B cell (primary cell): ENCODE measurements at regions not wholly inside any gene's neighbourhood (a gene's known extent, or its start where the extent isn't known, plus 50 kb on each side); places are given as distances from the start of the nearest gene placed in this dataset.
"Not testable (repeated sequence)": the region's sequence is repeated elsewhere in the genome, so short reads cannot be mapped to it uniquely, and the experiment has no call there.

Experiments
- ATAC-seq: fragments of 200-7000 bp; cut with Tn5 transposase; one replicate; pipeline ENCODE4 v1.10.0; 2021; ENCODE audit warnings: low read depth, mild to moderate bottlenecking, moderate number of reproducible peaks, moderate library complexity
- CTCF ChIA-PET: fragments of 350-600 bp; sonication (Branson Sonifier 250); formaldehyde crosslinking; loops from one replicate; lab custom pipeline; 2021; ENCODE audit warnings: antibody characterized with exemption, inconsistent platforms; lab: Charles Lee
- POLR2A ChIA-PET: fragments of 350-600 bp; sonication (Branson Sonifier 250); formaldehyde crosslinking; loops from one replicate; lab custom pipeline; 2021; ENCODE audit warnings: antibody characterized with exemption; lab: Charles Lee
- DNase-seq: peaks from one replicate; pipeline ENCODE4 v3.0.0; 2013
- H2AFZ ChIP-seq: 2 replicates; pipeline ENCODE4 v1.6.1; 2012; ENCODE audit warnings: mild to moderate bottlenecking, low read depth, low read length; ENCODE audit not compliant: insufficient read depth, poor library complexity, severe bottlenecking
- H3K27ac ChIP-seq, 2 donors: 1 replicate in 1 of 2; 2 replicates in 1 of 2; pipeline ENCODE4 v1.5.1; 2012 to 2013; ENCODE audit warnings: low read length in 2 of 2, mild to moderate bottlenecking in 2 of 2, moderate library complexity in 1 of 2
- H3K27me3 ChIP-seq, 4 experiments: fragments of 200-600 bp in 1 of 4; sonication (generic) in 1 of 4; replicated peaks in 1 of 4; 1 replicate in 2 of 4; 2 replicates in 2 of 4; pipeline versions ENCODE4 v1.6.1 to v1.7.0; 2013 to 2016; ENCODE audit warnings: low read length in 3 of 4, mild to moderate bottlenecking in 2 of 4, mixed read lengths in 1 of 4, moderate library complexity in 1 of 4; ENCODE audit not compliant: insufficient read depth in 4 of 4, control insufficient read depth in 3 of 4; ENCODE audit errors: control extremely low read depth in 1 of 4
- H3K36me3 ChIP-seq, 2 experiments: replicated peaks in 1 of 2; 1 replicate in 1 of 2; 2 replicates in 1 of 2; pipeline versions ENCODE4 v1.6.1 to v1.7.1; 2013; ENCODE audit warnings: low read length in 1 of 2; ENCODE audit not compliant: insufficient read depth in 2 of 2, control insufficient read depth in 1 of 2; ENCODE audit errors: control extremely low read depth in 1 of 2, extremely low read depth in 1 of 2
- H3K4me1 ChIP-seq, 2 donors: fragments of 200-600 bp in 1 of 2; sonication (generic) in 1 of 2; 1 replicate in 1 of 2; 2 replicates in 1 of 2; pipeline versions ENCODE4 v1.5.1 to v1.6.1; 2013 to 2017; ENCODE audit warnings: low read length in 2 of 2; ENCODE audit not compliant: control insufficient read depth in 2 of 2, insufficient read depth in 2 of 2
- H3K4me2 ChIP-seq: replicated peaks from 2 replicates; pipeline ENCODE3; 2012; ENCODE audit warnings: mild to moderate bottlenecking, low read depth, low read length; ENCODE audit not compliant: poor library complexity, severe bottlenecking
- H3K4me3 ChIP-seq, 5 experiments: fragments of 200-600 bp in 1 of 5; sonication (generic) in 1 of 5; 1 replicate in 3 of 5; 2 replicates in 2 of 5; pipeline versions ENCODE4 v1.5.1 to v1.7.0; 2011 to 2016; ENCODE audit warnings: low read length in 4 of 5, mild to moderate bottlenecking in 4 of 5, low read depth in 2 of 5, control low read depth in 1 of 5, moderate library complexity in 1 of 5; ENCODE audit not compliant: insufficient read depth in 1 of 5; ENCODE audit errors: control extremely low read depth in 1 of 5, extremely low read depth in 1 of 5
- H3K79me2 ChIP-seq: fragments of 200-600 bp; sonication (generic); one replicate; pipeline ENCODE4 v1.6.0; 2016; ENCODE audit warnings: low read length; ENCODE audit not compliant: control insufficient read depth, insufficient read depth
- H3K9ac ChIP-seq: fragments of 200-600 bp; sonication (generic); 2 replicates; pipeline ENCODE4 v1.6.1; 2017; ENCODE audit warnings: mild to moderate bottlenecking, low read length, moderate library complexity
- H3K9me3 ChIP-seq, 3 donors: one replicate each; pipeline versions ENCODE4 v1.6.1 to v1.7.1; 2013; ENCODE audit warnings: low read length in 2 of 3; ENCODE audit not compliant: control insufficient read depth in 2 of 3, insufficient read depth in 1 of 3; ENCODE audit errors: control extremely low read depth in 1 of 3
- H4K20me1 ChIP-seq: 2 replicates; pipeline ENCODE4 v1.6.0; 2012; ENCODE audit warnings: mild to moderate bottlenecking, low read length; ENCODE audit not compliant: insufficient read depth, control insufficient read depth, poor library complexity, severe bottlenecking
- H3K27ac Mint-ChIP-seq: one replicate; pipeline ENCODE4 v1.8.0; 2021; ENCODE audit warnings: mixed read lengths
- H3K27me3 Mint-ChIP-seq: one replicate; pipeline ENCODE4 v1.8.0; 2021; ENCODE audit warnings: mixed read lengths
- H3K4me1 Mint-ChIP-seq: one replicate; pipeline ENCODE4 v1.8.0; 2021; ENCODE audit warnings: mixed read lengths
- H3K4me3 Mint-ChIP-seq: one replicate; pipeline ENCODE4 v1.8.0; 2021; ENCODE audit warnings: mixed read lengths
- H3K9me3 Mint-ChIP-seq: one replicate; pipeline ENCODE4 v1.8.0; 2022; ENCODE audit warnings: mixed read lengths; ENCODE audit not compliant: insufficient read depth
- EZH2 ChIP-seq: IDR thresholded peaks from 2 replicates; pipeline ENCODE4 v1.6.1; 2012; ENCODE audit warnings: borderline replicate concordance, low read depth, mild to moderate bottlenecking, moderate library complexity, low read length; ENCODE audit not compliant: insufficient read depth, poor library complexity, severe bottlenecking
- WGBS: methylation state at CpG from one replicate; pipeline ENCODE4 v1.1.5; 2013; ENCODE audit warnings: missing lambda C conversion rate; ENCODE audit not compliant: insufficient coverage; 5-methylcytosine and 5-hydroxymethylcytosine counted together
- intact Hi-C: fragments of 100-400 bp; cut with micrococcal nuclease; formaldehyde crosslinking; loops from one replicate; pipeline ENCODE4 v1.10.0; 2022
- TF ChIP-seq, protein P1 (sequence below): fragments of 200-600 bp; IDR thresholded peaks from one replicate; pipeline ENCODE4 v1.8.0; 2022; ENCODE audit warnings: antibody characterized with exemption, mild to moderate bottlenecking

GRCh38 chr4:94152466-94152865 lies 55.2 kb upstream of the SMARCAD1 start:
- H3K4me3 Mint-ChIP-seq = no peak overlapping the region
- no peaks in the 10 kb centered on the region for H3K79me2 ChIP-seq
- intact Hi-C loops = no loop called here
- POLR2A ChIA-PET = no interaction called here
- no peaks in the 10 kb centered on the region for H3K4me1 Mint-ChIP-seq
- no peak overlapping the region for H2AFZ ChIP-seq
- DNase-seq = no peak
- no peaks in the 10 kb centered on the region for H3K4me1 ChIP-seq
- H3K9me3 ChIP-seq = peaks cover 0 to 10% (median 0%) of the 10 kb centered on the region in 3 donors
- peaks cover 6% of the 10 kb centered on the region for H3K27me3 Mint-ChIP-seq
- no peak for ATAC-seq
- no peak overlapping the region for H3K27ac ChIP-seq
- no peak overlapping the region for H3K9ac ChIP-seq
- H3K4me2 ChIP-seq = no peak overlapping the region
- no peaks in the 10 kb centered on the region for H4K20me1 ChIP-seq
- no peak for TF ChIP-seq EZH2
- TF ChIP-seq, protein P1, sequence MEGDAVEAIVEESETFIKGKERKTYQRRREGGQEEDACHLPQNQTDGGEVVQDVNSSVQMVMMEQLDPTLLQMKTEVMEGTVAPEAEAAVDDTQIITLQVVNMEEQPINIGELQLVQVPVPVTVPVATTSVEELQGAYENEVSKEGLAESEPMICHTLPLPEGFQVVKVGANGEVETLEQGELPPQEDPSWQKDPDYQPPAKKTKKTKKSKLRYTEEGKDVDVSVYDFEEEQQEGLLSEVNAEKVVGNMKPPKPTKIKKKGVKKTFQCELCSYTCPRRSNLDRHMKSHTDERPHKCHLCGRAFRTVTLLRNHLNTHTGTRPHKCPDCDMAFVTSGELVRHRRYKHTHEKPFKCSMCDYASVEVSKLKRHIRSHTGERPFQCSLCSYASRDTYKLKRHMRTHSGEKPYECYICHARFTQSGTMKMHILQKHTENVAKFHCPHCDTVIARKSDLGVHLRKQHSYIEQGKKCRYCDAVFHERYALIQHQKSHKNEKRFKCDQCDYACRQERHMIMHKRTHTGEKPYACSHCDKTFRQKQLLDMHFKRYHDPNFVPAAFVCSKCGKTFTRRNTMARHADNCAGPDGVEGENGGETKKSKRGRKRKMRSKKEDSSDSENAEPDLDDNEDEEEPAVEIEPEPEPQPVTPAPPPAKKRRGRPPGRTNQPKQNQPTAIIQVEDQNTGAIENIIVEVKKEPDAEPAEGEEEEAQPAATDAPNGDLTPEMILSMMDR = no peak
- no peak overlapping the region for H3K4me3 ChIP-seq
- H3K27ac Mint-ChIP-seq = no peak overlapping the region
- H3K9me3 Mint-ChIP-seq = no peaks in the 10 kb centered on the region
- H3K27me3 ChIP-seq = no peaks in the 10 kb centered on the region
- CTCF ChIA-PET = no interaction called here
- no peaks in the 10 kb centered on the region for H3K36me3 ChIP-seq

GRCh38 chr4:94155404-94155803 lies 52.3 kb upstream of the SMARCAD1 start:
- H2AFZ ChIP-seq, H3K79me2 ChIP-seq, intact Hi-C loops, H3K4me3 Mint-ChIP-seq, H3K27ac ChIP-seq, H3K9ac ChIP-seq, H3K4me1 Mint-ChIP-seq, H3K27me3 ChIP-seq, H3K9me3 ChIP-seq, H4K20me1 ChIP-seq, H3K4me3 ChIP-seq, CTCF ChIA-PET, H3K27ac Mint-ChIP-seq, POLR2A ChIA-PET, H3K4me2 ChIP-seq, DNase-seq, H3K9me3 Mint-ChIP-seq, ATAC-seq, H3K4me1 ChIP-seq, H3K36me3 ChIP-seq, H3K27me3 Mint-ChIP-seq: not testable (repeated sequence)
- 100% methylated on average over 2 of the region's 2 CpGs for whole genome bisulfite sequencing
